ENCODE measurements at regions not wholly inside any gene's neighbourhood (a gene's known extent, or its start where the extent isn't known, plus 50 kb on each side); places are given as distances from the start of the nearest gene placed in this dataset.

GRCh38 chr12:42903736-42904135 is 314.2 kb upstream of the PRICKLE1 start:
- H4K20me1 ChIP-seq (ENCODE audit: control insufficient read depth, insufficient read depth, insufficient read length), result no peaks in the 10 kb centered on the region
- H2BK15ac ChIP-seq (ENCODE audit: low read depth, low read length), result no peak overlapping the region
- no peaks in the 10 kb centered on the region for H3K79me1 ChIP-seq (ENCODE audit: insufficient read depth, low read depth, low read length, poor library complexity, severe bottlenecking)
- no CpG with 5 or more reads among the region's 3 CpGs for WGBS (ENCODE audit: extremely low coverage, insufficient read length, low lambda C conversion rate)
- H3K18ac ChIP-seq (ENCODE audit: insufficient read length, low read depth, low read length), result no peak overlapping the region
- H4K8ac ChIP-seq (replicated peaks; ENCODE audit: insufficient read length, low read depth, low read length), result no peak overlapping the region
- no peak overlapping the region for H2BK120ac ChIP-seq (ENCODE audit: low read depth, low read length, poor library complexity, severe bottlenecking)
- no peak overlapping the region for H3K27ac Mint-ChIP-seq
- H3K27me3 ChIP-seq (ENCODE audit: insufficient read depth, low read length), result no peaks in the 10 kb centered on the region
- no peak for DNase-seq
- H3K9ac ChIP-seq (ENCODE audit: extremely low read depth, insufficient read length, low read length), result no peak overlapping the region
- H3K56ac ChIP-seq (ENCODE audit: insufficient read length, low read depth, low read length), result no peak overlapping the region
- no peak overlapping the region for H2AFZ ChIP-seq (ENCODE audit: low read length)
- no peak overlapping the region for H3K4ac ChIP-seq (ENCODE audit: low read depth, low read length)
- no peak overlapping the region for H2BK12ac ChIP-seq (ENCODE audit: insufficient read length, low read depth, low read length)
- H3K4me3 Mint-ChIP-seq, result no peak overlapping the region
- H3K27me3 Mint-ChIP-seq (ENCODE audit: low read depth), result no peaks in the 10 kb centered on the region
- no peak overlapping the region for H4K91ac ChIP-seq (ENCODE audit: insufficient read length, low read depth, low read length)
- no peak overlapping the region for H4K5ac ChIP-seq (ENCODE audit: insufficient read length, low read depth, low read length)
- no peaks in the 10 kb centered on the region for H3K23me2 ChIP-seq (ENCODE audit: insufficient read length, low read depth, low read length, poor library complexity, severe bottlenecking)
- H3K4me1 Mint-ChIP-seq, result peaks cover 6 to 7% of the 10 kb centered on the region in 2 experiments; a peak in 2 of 4 replicates
- H3K27ac ChIP-seq (ENCODE audit: insufficient read length, low read depth, low read length), result no peak overlapping the region
- H3K9me3 ChIP-seq (ENCODE audit: control insufficient read depth, low read depth, low read length), result no peaks in the 10 kb centered on the region
- no peaks in the 10 kb centered on the region for H3K4me1 ChIP-seq (ENCODE audit: insufficient read depth, low read length)
- H3K9me3 Mint-ChIP-seq, result peaks cover 5 to 9% of the 10 kb centered on the region in 2 experiments; a peak in 3 of 5 replicates
- no peak overlapping the region for H3K14ac ChIP-seq (ENCODE audit: insufficient read depth, low read length)
- H3K79me2 ChIP-seq (ENCODE audit: insufficient read depth, low read length), result no peaks in the 10 kb centered on the region
- TF ChIP-seq, protein P1, sequence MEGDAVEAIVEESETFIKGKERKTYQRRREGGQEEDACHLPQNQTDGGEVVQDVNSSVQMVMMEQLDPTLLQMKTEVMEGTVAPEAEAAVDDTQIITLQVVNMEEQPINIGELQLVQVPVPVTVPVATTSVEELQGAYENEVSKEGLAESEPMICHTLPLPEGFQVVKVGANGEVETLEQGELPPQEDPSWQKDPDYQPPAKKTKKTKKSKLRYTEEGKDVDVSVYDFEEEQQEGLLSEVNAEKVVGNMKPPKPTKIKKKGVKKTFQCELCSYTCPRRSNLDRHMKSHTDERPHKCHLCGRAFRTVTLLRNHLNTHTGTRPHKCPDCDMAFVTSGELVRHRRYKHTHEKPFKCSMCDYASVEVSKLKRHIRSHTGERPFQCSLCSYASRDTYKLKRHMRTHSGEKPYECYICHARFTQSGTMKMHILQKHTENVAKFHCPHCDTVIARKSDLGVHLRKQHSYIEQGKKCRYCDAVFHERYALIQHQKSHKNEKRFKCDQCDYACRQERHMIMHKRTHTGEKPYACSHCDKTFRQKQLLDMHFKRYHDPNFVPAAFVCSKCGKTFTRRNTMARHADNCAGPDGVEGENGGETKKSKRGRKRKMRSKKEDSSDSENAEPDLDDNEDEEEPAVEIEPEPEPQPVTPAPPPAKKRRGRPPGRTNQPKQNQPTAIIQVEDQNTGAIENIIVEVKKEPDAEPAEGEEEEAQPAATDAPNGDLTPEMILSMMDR (conservative IDR thresholded peaks at IDR 0.05), result no peak
- H2BK20ac ChIP-seq (ENCODE audit: low read depth, low read length, poor library complexity, severe bottlenecking), result no peak overlapping the region
- no peak overlapping the region for H3T11ph ChIP-seq (ENCODE audit: low read length)
- H2AK5ac ChIP-seq (ENCODE audit: insufficient read length, low read length), result no peak overlapping the region
- H3K4me2 ChIP-seq (ENCODE audit: insufficient read depth, insufficient read length, low read length), result no peak overlapping the region
- H2BK5ac ChIP-seq (ENCODE audit: insufficient read length, low read length), result no peak overlapping the region
- no peak overlapping the region for H3K23ac ChIP-seq (ENCODE audit: insufficient read length, low read depth, low read length)
- peaks cover 0 to 9% (median 0%) of the 10 kb centered on the region in 3 experiments; a peak in 1 of 7 replicates for H3K36me3 Mint-ChIP-seq (ENCODE audit: insufficient read depth in 1 of 3, low read depth in 3 of 3)
